NCI-H146 treated with DMSO at 0.1 percent for 48 hours (cell line): ENCODE measurements at regions not wholly inside any gene's neighbourhood (a gene's known extent, or its start where the extent isn't known, plus 50 kb on each side); places are given as distances from the start of the nearest gene placed in this dataset.
A peak's percentile ranks its signal among the peaks of the same experiment; 100 is the strongest.
"Not testable (repeated sequence)": the region's sequence is repeated elsewhere in the genome, so short reads cannot be mapped to it uniquely, and the experiment has no call there.

Experiments used
- DNase-seq: peaks from one replicate; lab custom pipeline; 2025; ENCODE audit not compliant: unreplicated experiment; lab: John Stamatoyannopoulos, UW

- DNase-seq: no peak
These were observed 215.3 kb downstream of the RND3 start for GRCh38 chr2:150271952-150272802.

GRCh38 chr2:150267651-150268415, 219.6 kb downstream of the RND3 start:
- DNase-seq: no peak

DNA sequence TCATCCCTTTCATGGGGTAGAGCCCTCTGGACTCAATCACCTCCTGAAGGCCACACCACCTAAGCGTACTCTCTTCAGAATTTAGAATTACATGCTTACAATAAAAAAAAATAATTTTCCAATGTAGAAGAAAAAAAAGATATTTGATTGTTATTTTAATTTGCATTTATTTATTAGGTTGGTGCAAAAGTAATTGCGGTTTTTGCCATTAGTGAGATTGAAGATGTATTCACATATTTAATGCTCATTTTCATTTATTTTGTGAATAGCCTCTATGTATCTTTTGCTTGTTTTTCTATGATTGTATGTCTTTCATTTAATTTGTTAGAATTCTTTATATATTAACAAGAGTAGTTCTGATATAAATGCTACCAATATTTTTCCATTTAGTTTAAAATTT, 220.5 kb downstream of the RND3 start:
- no peak for DNase-seq

GRCh38 chr2:150264442-150264841, 223.0 kb downstream of the RND3 start:
- DNase-seq: no peak

GRCh38 chr2:150261691-150262090, 225.8 kb downstream of the RND3 start:
- no peak for DNase-seq

DNA sequence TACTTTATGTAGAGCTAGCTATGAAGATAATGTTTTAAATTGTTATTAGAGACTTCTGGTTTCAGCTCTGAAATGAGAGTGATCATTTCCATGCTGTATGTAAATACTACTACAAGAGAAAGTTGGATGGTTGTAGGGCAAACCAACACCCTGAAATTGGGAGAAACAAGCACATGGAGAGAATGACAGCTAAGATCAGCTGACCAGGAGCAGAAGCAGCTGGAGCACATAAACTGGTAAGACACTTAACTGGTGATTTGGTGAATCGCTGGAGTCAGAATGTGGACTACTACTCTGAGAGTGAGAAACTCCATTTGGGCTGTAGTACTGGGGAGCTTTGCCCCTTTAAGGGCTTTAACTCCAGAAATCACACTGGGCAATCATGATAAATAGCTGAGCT, 226.8 kb downstream of the RND3 start:
- no peak for DNase-seq

GRCh38 chr2:150259746-150260145, 227.7 kb downstream of the RND3 start:
- no peak for DNase-seq

DNA sequence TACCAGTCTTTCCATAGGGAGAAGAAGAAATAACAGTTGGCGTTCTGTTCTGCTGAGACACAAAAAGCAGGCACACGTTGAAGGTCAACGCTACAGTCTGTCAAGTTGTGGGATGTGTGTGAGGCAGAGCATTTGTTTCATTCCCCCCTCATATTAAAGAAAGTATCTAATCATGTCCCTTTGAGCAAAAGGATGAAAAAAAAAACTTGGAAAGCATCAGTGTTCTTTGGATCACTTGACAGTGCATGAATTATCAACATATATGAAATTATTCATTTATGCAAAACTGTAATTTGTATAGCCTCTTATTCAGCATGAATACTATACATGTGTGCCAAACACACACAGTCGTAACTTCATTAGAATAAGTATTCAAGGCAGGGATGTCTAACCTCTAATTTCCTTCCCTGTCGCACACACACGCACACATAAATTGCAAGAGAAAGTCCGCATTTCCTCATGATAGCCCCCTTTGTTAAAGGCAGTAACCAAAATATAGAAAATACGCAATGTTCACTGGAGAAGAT, 228.6 kb downstream of the RND3 start:
- DNase-seq: no peak

GRCh38 chr2:150256736-150257135, 230.7 kb downstream of the RND3 start:
- no peak for DNase-seq

DNA sequence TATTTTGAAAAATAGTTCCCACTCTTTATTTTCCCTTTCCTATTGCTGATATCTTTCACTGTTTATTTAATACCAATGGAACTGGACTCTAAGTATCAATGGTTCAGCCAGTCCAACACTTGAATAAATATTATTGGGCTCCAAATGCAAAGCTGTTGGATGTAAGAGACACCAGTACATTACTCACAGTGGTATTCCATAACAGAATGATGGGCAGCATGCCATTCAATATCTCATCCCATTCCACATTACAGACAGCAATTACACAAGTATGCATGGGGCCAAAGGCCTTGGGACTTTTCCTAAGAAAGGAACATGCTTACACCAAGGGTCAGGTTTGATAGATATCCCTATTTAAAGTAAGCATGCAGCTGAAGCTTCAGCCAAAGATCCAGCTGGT, 231.9 kb downstream of the RND3 start:
- no peak for DNase-seq

- DNase-seq: not testable (repeated sequence)
These were observed 237.7 kb downstream of the RND3 start for GRCh38 chr2:150249735-150250134.

- no peak for DNase-seq
These were observed 240.0 kb downstream of the RND3 start for GRCh38 chr2:150247481-150247880.

GRCh38 chr2:150234787-150235446, 252.6 kb downstream of the RND3 start:
- peak; percentile 22 for DNase-seq

GRCh38 chr2:150232871-150233270, 254.6 kb downstream of the RND3 start:
- DNase-seq: no peak

DNA sequence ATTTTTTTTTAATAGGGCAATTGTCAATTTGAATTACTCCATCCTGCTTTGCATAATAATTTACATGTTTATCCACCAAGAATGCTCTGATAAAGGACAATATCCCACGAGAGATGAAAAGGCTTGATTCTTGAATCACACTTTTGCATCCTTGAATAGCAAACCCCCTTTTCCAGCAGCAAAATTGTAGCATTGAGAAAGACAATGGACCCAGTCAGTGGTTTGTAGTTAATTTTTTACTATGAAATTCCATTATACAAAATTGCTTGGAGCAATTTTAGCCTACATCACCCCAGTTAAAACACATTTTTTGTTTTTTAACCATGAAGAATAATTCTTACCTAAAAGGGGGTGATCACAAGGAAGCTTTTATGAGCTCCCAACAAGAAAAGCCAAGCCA, 255.1 kb downstream of the RND3 start:
- no peak for DNase-seq

DNA sequence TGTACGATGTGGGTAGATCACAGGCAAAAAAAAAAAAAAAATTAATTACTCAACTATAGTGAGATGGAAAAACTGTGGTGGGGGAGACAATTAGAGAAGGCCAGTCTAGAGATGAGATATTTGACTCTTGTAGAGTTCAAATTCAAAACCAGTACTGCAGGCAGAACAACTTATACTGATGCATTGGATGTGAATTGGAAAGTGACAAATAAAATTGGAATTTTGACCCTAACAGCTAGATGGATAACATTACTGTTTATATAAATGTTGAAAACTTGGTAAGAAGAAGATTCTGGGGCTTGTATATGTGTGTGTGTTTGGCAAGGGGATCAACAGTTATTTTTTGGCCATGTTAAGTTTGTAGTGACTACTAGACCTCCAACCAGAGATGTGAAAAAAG, 256.9 kb downstream of the RND3 start:
- DNase-seq: no peak

GRCh38 chr2:150230004-150230403, 257.5 kb downstream of the RND3 start:
- DNase-seq: no peak

DNA sequence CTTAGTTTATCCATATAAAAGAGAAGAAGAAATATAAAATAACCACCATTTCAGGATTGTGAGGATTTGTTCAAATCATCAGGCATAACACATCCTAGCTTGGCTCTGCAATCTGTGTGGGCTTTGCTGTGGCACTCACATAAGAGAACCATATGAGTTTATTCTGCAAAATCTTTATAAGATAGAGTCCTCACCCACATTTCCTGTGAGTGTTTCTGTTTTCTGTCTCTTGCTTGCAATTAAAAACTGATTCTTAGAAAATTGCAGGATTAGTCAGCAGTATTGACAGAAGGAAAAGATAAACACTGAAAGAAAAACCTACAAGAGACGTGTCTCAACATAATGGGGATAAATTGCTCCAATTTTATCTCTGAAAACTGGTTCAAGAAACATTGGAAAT, 258.5 kb downstream of the RND3 start:
- DNase-seq: peak; percentile 35

- no peak for DNase-seq
These were observed 262.4 kb downstream of the RND3 start for GRCh38 chr2:150225030-150225429.

DNA sequence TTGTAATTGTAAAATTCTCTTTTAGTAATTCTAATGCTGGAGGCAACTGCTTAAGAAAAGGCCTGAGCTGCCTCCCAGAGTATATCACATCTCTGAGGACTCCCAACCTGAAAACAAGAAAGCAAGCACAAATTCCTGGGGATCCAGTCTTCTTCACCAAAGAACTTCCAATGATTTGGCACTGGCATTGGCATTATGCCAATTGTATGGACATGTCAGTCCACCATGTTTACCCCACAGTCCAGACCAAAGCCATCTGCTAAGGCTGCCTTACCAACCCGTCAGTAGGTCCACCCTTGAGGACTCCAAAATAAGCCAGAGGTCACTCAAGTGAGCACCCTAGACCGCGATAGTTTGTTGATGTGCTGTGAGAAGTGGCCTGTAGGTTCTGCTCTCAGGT, 263.1 kb downstream of the RND3 start:
- DNase-seq: no peak

DNA sequence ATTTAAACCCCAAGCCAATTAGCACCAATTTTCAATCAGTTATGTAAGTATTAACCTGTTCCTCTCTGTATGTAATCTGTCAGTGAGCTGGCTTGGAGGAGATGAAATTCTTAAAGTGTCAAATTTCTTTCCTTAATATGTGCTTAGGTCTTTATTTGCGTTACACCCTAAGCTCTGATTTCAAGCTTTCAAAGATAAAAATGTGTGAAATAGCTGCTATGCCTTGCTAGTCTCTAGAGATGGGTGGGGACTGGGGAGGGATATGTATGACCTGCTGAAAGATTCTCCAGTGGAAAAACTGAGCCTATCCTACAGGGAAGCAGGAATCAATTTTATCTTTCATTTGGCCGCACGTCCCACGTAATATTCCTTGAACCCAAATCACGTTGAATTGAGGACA, 264.5 kb downstream of the RND3 start:
- DNase-seq: no peak

GRCh38 chr2:150222379-150222778, 265.1 kb downstream of the RND3 start:
- DNase-seq: peak; percentile 21
